CD14-positive monocyte (primary cell): ENCODE measurements at regions not wholly inside any gene's neighbourhood (a gene's known extent, or its start where the extent isn't known, plus 50 kb on each side); places are given as distances from the start of the nearest gene placed in this dataset.

Experiments used
- DNase-seq, 3 donors: peaks; one replicate each; pipeline ENCODE4 v3.0.0-alpha.2; 2011 to 2022
- H2AFZ ChIP-seq: 2 replicates; pipeline ENCODE4 v1.6.0; 2012; ENCODE audit warnings: mild to moderate bottlenecking, low read depth, low read length, inconsistent platforms; ENCODE audit not compliant: insufficient read depth, poor library complexity, severe bottlenecking
- H3K27ac ChIP-seq, 2 donors: 1 replicate in 1 of 2; 2 replicates in 1 of 2; pipeline ENCODE4 v1.5.1; 2012 to 2013; ENCODE audit warnings: low read length in 2 of 2, control low read depth in 1 of 2, inconsistent platforms in 1 of 2, low read depth in 1 of 2, mild to moderate bottlenecking in 1 of 2
- H3K27me3 ChIP-seq, 2 donors: one replicate each; pipeline versions ENCODE4 v1.6.0 to v1.6.1; 2011 to 2013; ENCODE audit warnings: low read length in 2 of 2; ENCODE audit not compliant: control insufficient read depth in 2 of 2, insufficient read depth in 2 of 2
- H3K36me3 ChIP-seq, 2 donors: replicated peaks in 1 of 2; 1 replicate in 1 of 2; 2 replicates in 1 of 2; pipeline versions ENCODE4 v1.5.1 to v1.6.1; 2012 to 2013; ENCODE audit warnings: low read length in 2 of 2, control low read depth in 1 of 2, inconsistent platforms in 1 of 2, mild to moderate bottlenecking in 1 of 2; ENCODE audit not compliant: insufficient read depth in 2 of 2, control insufficient read depth in 1 of 2
- H3K4me1 ChIP-seq, 2 donors: 1 replicate in 1 of 2; 2 replicates in 1 of 2; pipeline versions ENCODE4 v1.5.1 to v1.6.1; 2012 to 2013; ENCODE audit warnings: low read length in 2 of 2, control low read depth in 1 of 2, inconsistent platforms in 1 of 2, mild to moderate bottlenecking in 1 of 2, moderate library complexity in 1 of 2; ENCODE audit not compliant: insufficient read depth in 2 of 2, control insufficient read depth in 1 of 2
- H3K4me2 ChIP-seq: replicated peaks from 2 replicates; pipeline ENCODE3; 2012; ENCODE audit warnings: low read length, moderate library complexity, mild to moderate bottlenecking; ENCODE audit not compliant: poor library complexity, severe bottlenecking; ENCODE audit errors: extremely low read depth
- H3K4me3 ChIP-seq, 3 experiments: fragments of 200-600 bp in 1 of 3; sonication (generic) in 1 of 3; replicated peaks in 1 of 3; 1 replicate in 2 of 3; 2 replicates in 1 of 3; pipeline ENCODE4 v1.5.1; 2011 to 2013; ENCODE audit warnings: low read length in 3 of 3, mild to moderate bottlenecking in 3 of 3, control low read depth in 2 of 3, low read depth in 2 of 3, inconsistent platforms in 1 of 3, moderate library complexity in 1 of 3
- H3K79me2 ChIP-seq: 2 replicates; pipeline ENCODE4 v1.6.0; 2012; ENCODE audit warnings: mild to moderate bottlenecking, control low read depth, inconsistent platforms, low read length, moderate library complexity; ENCODE audit not compliant: insufficient read depth
- H3K9ac ChIP-seq: 2 replicates; pipeline ENCODE4 v1.6.0; 2017; ENCODE audit warnings: low read length, mild to moderate bottlenecking; ENCODE audit not compliant: insufficient read depth, poor library complexity, severe bottlenecking
- H3K9me3 ChIP-seq, 2 donors: replicated peaks in 1 of 2; 1 replicate in 1 of 2; 2 replicates in 1 of 2; pipeline versions ENCODE4 v1.5.1 to v1.6.1; 2012 to 2013; ENCODE audit warnings: low read length in 2 of 2, control low read depth in 1 of 2; ENCODE audit not compliant: control insufficient read depth in 1 of 2, insufficient read depth in 1 of 2
- H4K20me1 ChIP-seq: 2 replicates; pipeline ENCODE4 v1.6.0; 2012; ENCODE audit warnings: mild to moderate bottlenecking, low read length, control low read depth, moderate library complexity; ENCODE audit not compliant: insufficient read depth
- H3K27ac Mint-ChIP-seq, 7 donors: one replicate each; pipeline ENCODE4 v1.8.0; 2020; ENCODE audit warnings: mild to moderate bottlenecking in 7 of 7, mixed read lengths in 7 of 7, moderate library complexity in 6 of 7, inconsistent platforms in 2 of 7
- H3K27me3 Mint-ChIP-seq, 3 donors: one replicate each; pipeline ENCODE4 v1.8.0; 2021 to 2022; ENCODE audit warnings: low read depth in 3 of 3, mild to moderate bottlenecking in 3 of 3, mixed read lengths in 3 of 3, moderate library complexity in 3 of 3, inconsistent platforms in 1 of 3
- H3K36me3 Mint-ChIP-seq, 2 donors: one replicate each; pipeline ENCODE4 v1.8.0; 2020; ENCODE audit warnings: mixed read lengths in 2 of 2, inconsistent platforms in 1 of 2, mild to moderate bottlenecking in 1 of 2
- H3K4me1 Mint-ChIP-seq: one replicate; pipeline ENCODE4 v1.8.0; 2020; ENCODE audit warnings: mild to moderate bottlenecking, mixed read lengths
- H3K4me3 Mint-ChIP-seq, 2 donors: one replicate each; pipeline ENCODE4 v1.8.0; 2020; ENCODE audit warnings: mild to moderate bottlenecking in 2 of 2, mixed read lengths in 2 of 2, moderate library complexity in 1 of 2
- H3K9me3 Mint-ChIP-seq, 7 donors: one replicate each; pipeline ENCODE4 v1.8.0; 2020 to 2022; ENCODE audit warnings: mixed read lengths in 7 of 7, mild to moderate bottlenecking in 6 of 7, moderate library complexity in 6 of 7, inconsistent platforms in 2 of 7
- CTCF ChIP-seq: fragments of 200-600 bp; IDR thresholded peaks from one replicate; pipeline ENCODE4 v1.8.0; 2022; ENCODE audit warnings: antibody characterized with exemption, mild to moderate bottlenecking
- WGBS: methylation state at CpG from one replicate; pipeline ENCODE4 v1.1.5; 2013; ENCODE audit warnings: missing lambda C conversion rate; ENCODE audit not compliant: insufficient coverage; 5-methylcytosine and 5-hydroxymethylcytosine counted together
- intact Hi-C, 2 donors: fragments of 100-400 bp; cut with micrococcal nuclease; formaldehyde crosslinking; loops; one replicate each; pipeline versions ENCODE4 v1.15.0 to v1.15.1; 2023

- no peaks in the 10 kb centered on the region for H3K9me3 ChIP-seq
- intact Hi-C loops: loop anchor here (5.0 to 10.0 kb wide), 2 partner anchors 42 to 50 kb away; no protein-coding TSS in a partner anchor
- no peak for TF ChIP-seq CTCF
- Mint-ChIP-seq H3K9me3 (peaks cover 0 to 2% (median 0%) of the 10 kb centered on the region in 7 donors), H3K4me3 (no peak overlapping the region), H3K27ac (peak overlapping the region in 6 of 7 donors; percentile 3 to 87 (median 48)), H3K36me3 (peaks cover 5 to 7% of the 10 kb centered on the region in 2 donors), H3K4me1 (peaks cover 34% of the 10 kb centered on the region), H3K27me3 (no peaks in the 10 kb centered on the region)
- H3K79me2 ChIP-seq: no peaks in the 10 kb centered on the region
- H4K20me1 ChIP-seq: no peaks in the 10 kb centered on the region
- peak overlapping the region in 1 of 2 donors; percentile 10 for H3K27ac ChIP-seq
- H3K4me2 ChIP-seq: peak overlapping the region; percentile 31
- H3K4me3 ChIP-seq: no peak overlapping the region
- H3K4me1 ChIP-seq: peaks cover 20 to 32% of the 10 kb centered on the region in 2 donors
- WGBS: no CpG with 5 or more reads among the region's 3 CpGs
- H3K27me3 ChIP-seq: no peaks in the 10 kb centered on the region
- H3K36me3 ChIP-seq: no peaks in the 10 kb centered on the region
- no peak overlapping the region for H3K9ac ChIP-seq
- DNase-seq: no peak
- peak overlapping the region; percentile 38 for H2AFZ ChIP-seq
Observed at GRCh38 chr6:25024821-25025220, 89.1 kb upstream of the RIPOR2 start.

GRCh38 chr6:25025248-25025918, 89.6 kb upstream of the RIPOR2 start:
- no peak for DNase-seq
- H3K27ac ChIP-seq: peak overlapping the region in 1 of 2 donors; percentile 10
- H3K4me1 ChIP-seq: peaks cover 20 to 32% of the 10 kb centered on the region in 2 donors

More at GRCh38 chr6:25025248-25025918, 89.6 kb upstream of the RIPOR2 start:
- H4K20me1 ChIP-seq: no peaks in the 10 kb centered on the region
- no CpG with 5 or more reads among the region's 4 CpGs for WGBS
- H2AFZ ChIP-seq: peak overlapping the region; percentile 38
- Mint-ChIP-seq H3K27me3 (no peaks in the 10 kb centered on the region), H3K36me3 (peaks cover 5 to 7% of the 10 kb centered on the region in 2 donors), H3K9me3 (peaks cover 0 to 2% (median 0%) of the 10 kb centered on the region in 7 donors), H3K27ac (peak overlapping the region; percentile 6 to 87 (median 63)), H3K4me3 (peak overlapping the region in 1 of 2 donors; percentile 33), H3K4me1 (peaks cover 34% of the 10 kb centered on the region)
- H3K27me3 ChIP-seq: no peaks in the 10 kb centered on the region
- H3K4me2 ChIP-seq: peak overlapping the region; percentile 31
- intact Hi-C loops: loop anchor here (5.0 to 10.0 kb wide), 2 partner anchors 42 to 49 kb away; no protein-coding TSS in a partner anchor
- peak overlapping the region in 1 of 3 experiments; percentile 43 for H3K4me3 ChIP-seq
- no peak overlapping the region for H3K9ac ChIP-seq
- no peaks in the 10 kb centered on the region for H3K9me3 ChIP-seq
- no peaks in the 10 kb centered on the region for H3K79me2 ChIP-seq
- TF ChIP-seq CTCF: no peak
- no peaks in the 10 kb centered on the region for H3K36me3 ChIP-seq
